ENCODE measurements at regions not wholly inside any gene's neighbourhood (a gene's known extent, or its start where the extent isn't known, plus 50 kb on each side); places are given as distances from the start of the nearest gene placed in this dataset.
A peak's percentile ranks its signal among the peaks of the same experiment; 100 is the strongest.

GRCh38 chr6:44057238-44057930 is 69.9 kb downstream of the MRPL14 start:
- Histone ChIP-seq H3K4me3 (no peak overlapping the region), H3K36me3 (ENCODE audit: low read depth) (peaks cover 5% of the 10 kb centered on the region; the same call in 1 of the 2 replicates), H3F3A (ENCODE audit: insufficient read depth, low read depth) (peaks cover 74% of the 10 kb centered on the region), H3K9me3 (ENCODE audit: insufficient read depth, low read depth) (no peaks in the 10 kb centered on the region), H3K79me2 (ENCODE audit: low read depth) (0 out of 2 replicates have a peak, but pooled peaks cover 19% of the 10 kb centered on the region), H4K20me1 (ENCODE audit: insufficient read depth) (no peaks in the 10 kb centered on the region), H3K9me2 (ENCODE audit: insufficient read depth) (no peaks in the 10 kb centered on the region), H2AFZ (no peak overlapping the region), H3K27me3 (ENCODE audit: insufficient read depth, low read depth) (no peaks in the 10 kb centered on the region), H3K27ac (peak overlapping the region; percentile 95), H3K4me1 (replicated peaks; ENCODE audit: insufficient read depth) (peaks cover 96% of the 10 kb centered on the region), H3K4me2 (peak overlapping the region; percentile 49)
- POLR2A ChIA-PET (ENCODE audit: unreplicated experiment): interaction anchor here (0.5 to 0.9 kb wide), 4 partner anchors 10 to 17 kb away, joined by 3 to 4 read pairs (median 4); no protein-coding TSS in a partner anchor
- no peak for TF ChIP-seq CTCF (conservative IDR thresholded peaks at IDR 0.05)
- no peak for TF ChIP-seq EZH2 (IDR thresholded peaks at IDR 0.05; ENCODE audit: low read depth)
- no TSS peak for BruUV-seq (replicated peaks)
- CTCF ChIA-PET: interaction anchor here (0.8 kb wide), 1 partner anchor 202 kb away, joined by 3 read pairs; no protein-coding TSS in a partner anchor
- no peak for DNase-seq
- intact Hi-C loops (cut with micrococcal nuclease; ENCODE audit: unreplicated experiment): loop anchor here (5.0 kb wide), 1 partner anchor 130 kb away; no protein-coding TSS in a partner anchor

- Histone ChIP-seq H3K79me2 (ENCODE audit: low read depth) (0 out of 2 replicates have a peak, but pooled peaks cover 19% of the 10 kb centered on the region), H3K27ac (peak overlapping the region; percentile 95), H2AFZ (no peak overlapping the region), H3K27me3 (ENCODE audit: insufficient read depth, low read depth) (no peaks in the 10 kb centered on the region), H4K20me1 (ENCODE audit: insufficient read depth) (no peaks in the 10 kb centered on the region), H3K4me1 (replicated peaks; ENCODE audit: insufficient read depth) (peaks cover 96% of the 10 kb centered on the region), H3K4me3 (no peak overlapping the region), H3F3A (ENCODE audit: insufficient read depth, low read depth) (peaks cover 82% of the 10 kb centered on the region), H3K9me2 (ENCODE audit: insufficient read depth) (no peaks in the 10 kb centered on the region), H3K36me3 (ENCODE audit: low read depth) (peaks cover 5% of the 10 kb centered on the region; the same call in 1 of the 2 replicates), H3K4me2 (peak overlapping the region; percentile 49), H3K9me3 (ENCODE audit: insufficient read depth, low read depth) (no peaks in the 10 kb centered on the region)
- TF ChIP-seq EZH2 (IDR thresholded peaks at IDR 0.05; ENCODE audit: low read depth) (no peak), CTCF (conservative IDR thresholded peaks at IDR 0.05) (no peak)
- CTCF ChIA-PET: no interaction called here
- BruUV-seq (replicated peaks): no TSS peak
- POLR2A ChIA-PET (ENCODE audit: unreplicated experiment): interaction anchor here (0.7 to 0.8 kb wide), 2 partner anchors 10 to 14 kb away, joined by 3 to 4 read pairs; no protein-coding TSS in a partner anchor
- DNase-seq: no peak
- intact Hi-C loops (cut with micrococcal nuclease; ENCODE audit: unreplicated experiment): loop anchor here (5.0 kb wide), 1 partner anchor 129 kb away; no protein-coding TSS in a partner anchor
Measured at GRCh38 chr6:44056392-44057237, 70.6 kb downstream of the MRPL14 start.

Data from PC-9 (cell line).